ENCODE measurements at regions not wholly inside any gene's neighbourhood (a gene's known extent, or its start where the extent isn't known, plus 50 kb on each side); places are given as distances from the start of the nearest gene placed in this dataset.

- no peaks in the 10 kb centered on the region for H3K4me1 Mint-ChIP-seq (ENCODE audit: low read depth)
- no peaks in the 10 kb centered on the region for H3K36me3 Mint-ChIP-seq (ENCODE audit: low read depth)
- no peaks in the 10 kb centered on the region for H3K9me3 Mint-ChIP-seq
- no peak overlapping the region for H3K27ac Mint-ChIP-seq
- H3K27me3 Mint-ChIP-seq, result peaks cover 7% of the 10 kb centered on the region
- no peak overlapping the region for H3K4me3 Mint-ChIP-seq
- intact Hi-C loops (cut with micrococcal nuclease), result loop anchor here (2.0 kb wide), 1 partner anchor 238 kb away; no protein-coding TSS in a partner anchor
Observed at GRCh38 chr3:70120357-70120966, 120.9 kb downstream of the SAMMSON start.

- peaks cover 2% of the 10 kb centered on the region for H3K27me3 Mint-ChIP-seq
- H3K4me1 Mint-ChIP-seq (ENCODE audit: low read depth), result no peaks in the 10 kb centered on the region
- H3K36me3 Mint-ChIP-seq (ENCODE audit: low read depth), result no peaks in the 10 kb centered on the region
- no peak overlapping the region for H3K4me3 Mint-ChIP-seq
- no peak overlapping the region for H3K27ac Mint-ChIP-seq
- H3K9me3 Mint-ChIP-seq, result no peaks in the 10 kb centered on the region
- intact Hi-C loops (cut with micrococcal nuclease), result no loop called here
Observed at GRCh38 chr3:70127192-70127591, 127.7 kb downstream of the SAMMSON start.

- Mint-ChIP-seq H3K4me1 (ENCODE audit: low read depth) (peaks cover 5% of the 10 kb centered on the region), H3K9me3 (no peaks in the 10 kb centered on the region), H3K36me3 (ENCODE audit: low read depth) (no peaks in the 10 kb centered on the region), H3K27ac (no peak overlapping the region), H3K27me3 (peaks cover 6% of the 10 kb centered on the region), H3K4me3 (no peak overlapping the region)
- intact Hi-C loops (cut with micrococcal nuclease), result no loop called here
Observed at GRCh38 chr3:70137366-70137765, 137.8 kb downstream of the SAMMSON start.

GRCh38 chr3:70138606-70139005, 139.1 kb downstream of the SAMMSON start:
- H3K4me1 Mint-ChIP-seq (ENCODE audit: low read depth), result peaks cover 5% of the 10 kb centered on the region
- H3K4me3 Mint-ChIP-seq, result no peak overlapping the region
- intact Hi-C loops (cut with micrococcal nuclease), result no loop called here
- H3K27ac Mint-ChIP-seq, result no peak overlapping the region
- peaks cover 2% of the 10 kb centered on the region for H3K27me3 Mint-ChIP-seq
- no peaks in the 10 kb centered on the region for H3K9me3 Mint-ChIP-seq
- H3K36me3 Mint-ChIP-seq (ENCODE audit: low read depth), result no peaks in the 10 kb centered on the region

Data from dendritic cell treated with granulocyte-macrophage colony-stimulating factor and Interleukin-4, amounts not matched to agents 40 ng/mL and 50 ng/mL, for 4 days (primary cell).